AG04450 (cell line): ENCODE measurements at regions not wholly inside any gene's neighbourhood (a gene's known extent, or its start where the extent isn't known, plus 50 kb on each side); places are given as distances from the start of the nearest gene placed in this dataset.

Experiments used
- CTCF ChIA-PET: fragments of 300-600, 350-600 bp; formaldehyde crosslinking; extraction: SDS; loops from one replicate; lab custom pipeline; 2022; ENCODE audit warnings: antibody characterized with exemption, inconsistent platforms; lab: Charles Lee
- POLR2A ChIA-PET: fragments of 350-600 bp; formaldehyde crosslinking; extraction: SDS; loops from one replicate; lab custom pipeline; 2021; ENCODE audit warnings: antibody characterized with exemption, inconsistent platforms; lab: Yijun Ruan, JAX
- DNase-seq: peaks from one replicate; pipeline ENCODE4 v3.0.0-alpha.2; 2011; ENCODE audit warnings: low read depth, low spot score
- H3K27ac ChIP-seq: one replicate; pipeline ENCODE4 v1.5.1; 2012; ENCODE audit warnings: low read depth, low read length, control low read depth
- H3K27me3 ChIP-seq: one replicate; pipeline ENCODE4 v1.6.0; 2012; ENCODE audit warnings: low read length; ENCODE audit not compliant: control insufficient read depth, insufficient read depth
- H3K4me3 ChIP-seq: 2 replicates; pipeline ENCODE4 v1.5.1; 2011; ENCODE audit warnings: mild to moderate bottlenecking, low read depth, low read length, control low read depth
- H3K9me3 ChIP-seq: 2 replicates; pipeline ENCODE4 v1.5.1; 2012; ENCODE audit warnings: low read length; ENCODE audit not compliant: control insufficient read depth, insufficient read depth
- CTCF ChIP-seq: IDR thresholded peaks from 2 replicates; pipeline ENCODE4 v1.5.1; 2011; ENCODE audit warnings: low read depth, low read length, control low read depth, inconsistent platforms

DNA sequence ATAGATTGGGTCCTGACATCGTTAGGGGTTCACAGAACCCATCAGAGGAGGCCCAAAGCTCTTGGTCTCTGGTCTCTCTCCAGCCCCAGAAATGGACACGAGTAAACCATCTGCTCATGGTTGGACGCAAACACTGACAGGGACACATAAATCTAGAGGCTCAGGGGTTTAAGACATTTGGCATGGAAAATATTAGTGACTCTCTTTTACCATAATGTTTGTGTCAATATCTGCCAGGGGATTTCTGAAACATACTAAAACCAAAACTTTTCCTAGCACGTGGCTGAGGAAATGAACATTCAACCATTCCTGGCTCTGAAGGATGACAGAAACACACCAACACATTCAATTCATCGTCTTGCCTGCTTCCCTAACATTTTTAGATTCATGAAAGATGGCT, 226.2 kb downstream of the SP3 start:
- Histone ChIP-seq H3K27me3 (peaks cover 20% of the 10 kb centered on the region), H3K9me3 (no peaks in the 10 kb centered on the region), H3K4me3 (no peak overlapping the region), H3K27ac (no peak overlapping the region)
- DNase-seq = no peak
- TF ChIP-seq CTCF = no peak
- CTCF ChIA-PET = interaction anchor here (0.6 kb wide), 1 partner anchor 464 kb away, joined by 6 read pairs; no protein-coding TSS in a partner anchor
- POLR2A ChIA-PET = no interaction called here

DNA sequence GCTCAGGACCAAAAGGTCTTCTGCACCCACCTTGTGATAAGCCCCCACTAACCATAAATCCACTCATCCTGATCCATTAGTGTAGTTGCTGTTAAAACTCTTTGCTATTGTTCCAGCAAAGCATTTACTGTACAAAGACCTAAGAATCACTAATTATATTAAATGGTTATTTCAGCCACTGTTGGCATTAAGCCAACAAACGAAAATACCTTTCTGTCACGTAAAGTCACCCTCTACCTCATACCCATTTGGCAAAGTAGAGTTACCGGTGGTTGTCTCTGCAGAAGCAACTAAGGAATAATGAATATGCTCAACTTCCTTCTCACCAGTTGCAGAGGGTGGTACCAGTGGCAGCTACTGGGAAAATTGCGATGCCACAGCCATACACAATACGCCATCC, 224.5 kb downstream of the SP3 start:
- POLR2A ChIA-PET = no interaction called here

DNA sequence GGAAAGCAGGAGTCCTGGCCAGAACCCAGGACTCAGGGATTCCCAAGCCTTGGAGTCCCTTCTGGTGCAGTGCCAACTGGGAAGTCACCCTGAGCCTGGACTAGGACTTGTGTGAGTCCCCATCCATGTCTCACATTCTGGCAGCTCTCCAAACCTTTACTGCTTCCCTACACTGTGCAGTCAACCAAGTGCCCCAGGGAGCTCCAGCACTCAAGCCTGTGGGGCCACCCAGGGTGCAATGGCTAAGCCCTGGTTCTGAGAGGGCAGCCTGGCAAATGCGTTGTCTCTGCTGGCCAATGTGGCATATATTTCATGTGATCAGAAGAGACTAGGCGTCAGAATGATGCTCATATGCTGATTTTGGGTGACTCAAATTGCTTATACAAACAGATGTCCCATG, 223.4 kb downstream of the SP3 start:
- no peak overlapping the region for H3K4me3 ChIP-seq
- no peaks in the 10 kb centered on the region for H3K9me3 ChIP-seq
- CTCF ChIA-PET = no interaction called here
- no peak for DNase-seq
- POLR2A ChIA-PET = no interaction called here
- no peak for TF ChIP-seq CTCF
- H3K27me3 ChIP-seq = peaks cover 17% of the 10 kb centered on the region
- no peak overlapping the region for H3K27ac ChIP-seq

More for the DNA sequence above, 224.5 kb downstream of the SP3 start:
- H3K9me3 ChIP-seq = no peaks in the 10 kb centered on the region
- no peak for DNase-seq
- H3K27ac ChIP-seq = no peak overlapping the region
- TF ChIP-seq CTCF = no peak
- no peak overlapping the region for H3K4me3 ChIP-seq
- CTCF ChIA-PET = no interaction called here
- peaks cover 20% of the 10 kb centered on the region for H3K27me3 ChIP-seq

DNA sequence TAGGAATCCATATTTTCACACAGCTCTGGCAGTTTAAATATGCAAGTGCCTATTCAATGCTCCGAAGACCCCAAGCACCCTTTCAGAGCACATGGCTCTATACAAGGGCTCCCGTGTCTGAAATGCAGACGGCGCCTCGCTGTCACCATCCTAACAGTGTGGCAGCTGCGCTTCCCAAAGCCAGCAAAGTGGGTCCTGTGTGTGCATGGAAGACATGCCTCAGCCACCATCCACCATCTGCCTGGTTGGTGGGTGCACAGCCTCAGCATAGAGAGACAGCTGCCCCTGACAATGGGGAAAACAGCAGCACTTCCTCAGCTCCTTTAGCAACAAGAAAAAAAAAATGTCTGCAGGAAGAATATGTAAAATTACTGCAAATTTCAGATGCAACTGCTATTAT, 218.1 kb downstream of the SP3 start:
- Histone ChIP-seq H3K27me3 (peaks cover 12% of the 10 kb centered on the region), H3K27ac (no peak overlapping the region), H3K4me3 (no peak overlapping the region), H3K9me3 (no peaks in the 10 kb centered on the region)
- TF ChIP-seq CTCF = no peak
- ChIA-PET POLR2A (no interaction called here), CTCF (interaction anchor here (4.8 kb wide), 1 partner anchor 345 kb away, joined by 23 read pairs; no protein-coding TSS in a partner anchor)
- DNase-seq = no peak

DNA sequence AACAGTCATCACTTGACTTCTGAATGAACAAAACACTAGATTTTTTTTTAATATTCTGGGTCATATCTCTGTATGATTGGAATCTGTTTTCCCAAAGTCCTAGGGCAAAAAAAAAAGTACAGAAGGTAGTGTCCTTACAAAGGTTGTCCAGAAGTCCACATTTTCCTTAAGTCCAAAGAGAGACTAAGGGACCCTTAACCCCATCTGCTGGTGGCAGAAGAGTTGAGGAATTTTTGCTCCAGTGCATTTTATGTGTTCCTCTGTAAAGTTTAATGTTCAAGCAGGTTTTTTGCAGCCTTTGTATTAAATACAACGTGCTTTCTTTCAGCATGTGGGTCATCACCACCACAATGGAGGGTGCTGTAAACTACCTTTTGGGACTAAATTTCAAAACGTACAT, 215.9 kb downstream of the SP3 start:
- Histone ChIP-seq H3K4me3 (no peak overlapping the region), H3K9me3 (no peaks in the 10 kb centered on the region), H3K27ac (no peak overlapping the region), H3K27me3 (peaks cover 5% of the 10 kb centered on the region)
- no peak for DNase-seq
- peak; percentile 63 for TF ChIP-seq CTCF
- CTCF ChIA-PET = interaction anchor here (1.1 to 4.8 kb wide), 3 partner anchors 166 to 592 kb away, joined by 3 to 23 read pairs (median 3); no protein-coding TSS in a partner anchor
- POLR2A ChIA-PET = interaction anchor here (0.7 kb wide), 1 partner anchor 493 kb away, joined by 4 read pairs; no protein-coding TSS in a partner anchor
